Parathyroid adenoma (tissue), 2 donors: ENCODE measurements at regions not wholly inside any gene's neighbourhood (a gene's known extent, or its start where the extent isn't known, plus 50 kb on each side); places are given as distances from the start of the nearest gene placed in this dataset.

Experiments used
- H2AFZ ChIP-seq: fragments of 300-600 bp; sonication (generic); one replicate; pipeline ENCODE4 v1.7.0; 2017; ENCODE audit warnings: antibody characterized with exemption, mild to moderate bottlenecking
- H3K27ac ChIP-seq: fragments of 300-600 bp; sonication (generic); one replicate; pipeline ENCODE4 v1.7.0; 2017
- H3K27me3 ChIP-seq: fragments of 300-600 bp; sonication (generic); one replicate; pipeline ENCODE4 v1.7.0; 2017; ENCODE audit warnings: low read length; ENCODE audit not compliant: control insufficient read depth, insufficient read depth
- H3K36me3 ChIP-seq: fragments of 300-600 bp; sonication (generic); one replicate; pipeline ENCODE4 v1.7.0; 2017; ENCODE audit warnings: low read length; ENCODE audit not compliant: control insufficient read depth, insufficient read depth
- H3K4me1 ChIP-seq: fragments of 300-600 bp; sonication (generic); one replicate; pipeline ENCODE4 v1.7.0; 2017; ENCODE audit warnings: control low read depth
- H3K4me2 ChIP-seq: fragments of 300-600 bp; sonication (generic); one replicate; pipeline ENCODE4 v1.7.0; 2017; ENCODE audit warnings: low read length
- H3K4me3 ChIP-seq: fragments of 300-600 bp; sonication (generic); one replicate; pipeline ENCODE4 v1.7.0; 2017; ENCODE audit warnings: low read depth, low read length
- H3K79me2 ChIP-seq: fragments of 300-600 bp; sonication (generic); one replicate; pipeline ENCODE4 v1.7.0; 2017; ENCODE audit warnings: control low read depth
- H3K9ac ChIP-seq: fragments of 300-600 bp; sonication (generic); one replicate; pipeline ENCODE4 v1.7.0; 2017; ENCODE audit warnings: mild to moderate bottlenecking
- H3K9me3 ChIP-seq: fragments of 300-600 bp; sonication (generic); one replicate; pipeline ENCODE4 v1.7.0; 2017; ENCODE audit warnings: low read length; ENCODE audit not compliant: control insufficient read depth
- CTCF ChIP-seq: fragments of 300-600 bp; sonication (generic); IDR thresholded peaks from one replicate; pipeline ENCODE4 v1.7.0; 2017; ENCODE audit warnings: antibody characterized with exemption, mild to moderate bottlenecking
- donor health status: primary hyperparathyroidism.

DNA sequence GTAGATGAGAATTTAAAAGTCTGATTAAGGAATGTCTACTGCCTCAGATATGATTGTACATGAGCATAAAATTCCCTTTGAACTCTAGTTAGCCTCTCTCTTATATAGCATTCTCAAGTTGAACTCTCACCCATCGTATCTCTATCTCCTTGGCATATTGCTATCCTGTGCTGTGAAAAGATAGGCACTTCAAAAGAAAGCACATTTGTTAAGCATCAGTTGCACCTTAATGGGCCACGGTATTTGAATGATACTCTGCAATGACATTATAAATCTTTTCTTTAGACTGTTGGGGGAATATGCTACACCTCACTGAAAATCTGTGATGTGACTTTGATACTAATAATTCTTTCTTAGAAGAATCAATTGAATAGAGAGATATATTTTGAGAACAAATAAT is 570.7 kb downstream of the JRKL start:
- H3K79me2 ChIP-seq, result no peaks in the 10 kb centered on the region
- H3K9ac ChIP-seq, result no peak overlapping the region
- H3K27me3 ChIP-seq, result no peaks in the 10 kb centered on the region
- H3K4me3 ChIP-seq, result no peak overlapping the region
- H3K4me1 ChIP-seq, result no peaks in the 10 kb centered on the region
- no peaks in the 10 kb centered on the region for H3K36me3 ChIP-seq
- H2AFZ ChIP-seq, result no peak overlapping the region
- no peak overlapping the region for H3K27ac ChIP-seq
- H3K4me2 ChIP-seq, result no peak overlapping the region
- no peaks in the 10 kb centered on the region for H3K9me3 ChIP-seq
- no peak for TF ChIP-seq CTCF

DNA sequence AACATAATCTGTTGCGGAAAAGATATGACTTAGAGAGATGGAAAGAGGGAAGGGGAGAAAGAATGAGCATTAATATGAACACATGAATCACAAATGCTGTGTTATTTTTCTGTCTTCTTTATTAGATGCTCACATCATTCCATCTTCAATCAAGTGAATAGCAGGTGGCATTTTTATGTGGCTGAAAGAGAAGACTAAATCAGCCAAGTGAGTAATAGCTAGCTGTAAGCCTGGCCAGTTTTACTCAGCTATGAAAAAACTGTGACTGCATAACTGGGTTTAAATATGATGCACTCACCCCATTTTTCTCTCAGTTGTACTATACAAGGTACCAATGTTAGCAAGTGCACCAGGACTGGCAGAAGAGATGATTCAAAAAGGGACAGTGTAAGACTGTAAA is 571.1 kb downstream of the JRKL start:
- Histone ChIP-seq H3K36me3 (no peaks in the 10 kb centered on the region), H3K27ac (no peak overlapping the region), H3K4me1 (no peaks in the 10 kb centered on the region), H3K4me3 (no peak overlapping the region), H2AFZ (no peak overlapping the region), H3K9ac (no peak overlapping the region), H3K4me2 (no peak overlapping the region), H3K79me2 (no peaks in the 10 kb centered on the region), H3K9me3 (no peaks in the 10 kb centered on the region), H3K27me3 (no peaks in the 10 kb centered on the region)
- no peak for TF ChIP-seq CTCF

DNA sequence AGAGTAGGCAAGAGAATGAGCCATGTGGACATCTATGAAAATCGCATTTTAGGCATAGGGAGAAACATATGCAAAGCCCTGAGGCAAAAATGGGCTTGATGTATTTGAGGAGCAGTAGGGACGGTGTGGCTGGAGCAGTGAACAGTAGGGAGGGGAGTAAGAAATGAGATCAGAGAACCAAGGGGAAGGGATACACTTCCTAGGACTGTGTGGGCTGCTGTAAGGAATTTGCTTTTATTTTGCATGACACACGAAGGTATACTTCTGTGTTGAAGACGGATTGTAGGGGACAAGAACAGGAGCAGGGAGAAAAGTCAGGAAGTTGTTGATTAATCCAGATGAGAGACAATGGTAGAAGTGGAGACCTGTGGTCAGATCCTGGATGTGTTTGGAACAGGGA is 572.1 kb downstream of the JRKL start:
- H3K4me1 ChIP-seq, result no peaks in the 10 kb centered on the region
- H3K27ac ChIP-seq, result no peak overlapping the region
- H2AFZ ChIP-seq, result no peak overlapping the region
- no peaks in the 10 kb centered on the region for H3K36me3 ChIP-seq
- TF ChIP-seq CTCF, result no peak
- no peak overlapping the region for H3K4me3 ChIP-seq
- no peak overlapping the region for H3K9ac ChIP-seq
- H3K27me3 ChIP-seq, result no peaks in the 10 kb centered on the region
- H3K9me3 ChIP-seq, result no peaks in the 10 kb centered on the region
- no peaks in the 10 kb centered on the region for H3K79me2 ChIP-seq
- H3K4me2 ChIP-seq, result no peak overlapping the region

DNA sequence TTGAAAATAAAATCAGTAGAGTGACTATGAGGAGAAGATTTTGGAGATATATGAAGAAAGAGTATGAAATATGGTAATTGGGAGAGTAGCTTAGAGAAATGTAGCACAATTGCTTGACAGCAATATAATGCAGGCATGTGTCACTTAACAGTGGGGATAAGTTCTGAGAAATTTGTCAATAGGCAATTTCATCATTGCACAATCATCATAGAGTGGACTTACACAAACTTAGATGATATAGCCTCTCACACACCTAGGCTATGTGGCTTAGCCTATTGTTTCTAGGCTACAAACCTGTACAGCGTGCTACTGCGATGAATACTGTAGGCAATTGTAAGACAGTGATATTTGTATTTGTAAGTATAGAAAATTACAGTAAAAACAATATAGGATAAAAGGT is 573.6 kb downstream of the JRKL start:
- H3K4me2 ChIP-seq, result no peak overlapping the region
- no peaks in the 10 kb centered on the region for H3K36me3 ChIP-seq

More for the DNA sequence above, 573.6 kb downstream of the JRKL start:
- no peak overlapping the region for H3K9ac ChIP-seq
- no peaks in the 10 kb centered on the region for H3K27me3 ChIP-seq
- H3K27ac ChIP-seq, result no peak overlapping the region
- no peak overlapping the region for H2AFZ ChIP-seq
- no peaks in the 10 kb centered on the region for H3K9me3 ChIP-seq
- H3K79me2 ChIP-seq, result no peaks in the 10 kb centered on the region
- TF ChIP-seq CTCF, result no peak
- no peak overlapping the region for H3K4me3 ChIP-seq
- no peaks in the 10 kb centered on the region for H3K4me1 ChIP-seq
